Body of pancreas (tissue), 4 donors: ENCODE measurements at regions not wholly inside any gene's neighbourhood (a gene's known extent, or its start where the extent isn't known, plus 50 kb on each side); places are given as distances from the start of the nearest gene placed in this dataset.

ENCODE experiments used
- CTCF ChIP-seq, 7 experiments: fragments of 450-650 bp in 4 of 7; fragments of 200-600 bp in 3 of 7; sonication (generic) in 3 of 7; IDR thresholded peaks; one replicate each; pipeline ENCODE4 v1.5.1; 2016 to 2019; ENCODE audit warnings: antibody characterized with exemption in 7 of 7
- POLR2A ChIP-seq, 3 donors: fragments of 450-650 bp; IDR thresholded peaks; one replicate each; pipeline ENCODE4 v1.6.1; 2016; ENCODE audit warnings: antibody characterized with exemption in 3 of 3, mild to moderate bottlenecking in 2 of 3

- no peak for TF ChIP-seq CTCF (IDR thresholded peaks at IDR 0.05)
- no peak for TF ChIP-seq POLR2A (IDR thresholded peaks at IDR 0.05)
Measured at GRCh38 chr1:195973311-195973904, 634.8 kb downstream of the KCNT2 start.
